H9 (cell line): ENCODE measurements at regions not wholly inside any gene's neighbourhood (a gene's known extent, or its start where the extent isn't known, plus 50 kb on each side); places are given as distances from the start of the nearest gene placed in this dataset.

ENCODE experiments used
- DNase-seq: peaks from one replicate; pipeline ENCODE4 v3.0.0-alpha.2; 2017
- H2AFZ ChIP-seq: one replicate; pipeline ENCODE4 v1.6.1; 2013; ENCODE audit warnings: mild to moderate bottlenecking, low read length, control low read depth, moderate library complexity
- H2AK5ac ChIP-seq: 2 replicates; pipeline ENCODE4 v1.6.1; 2013; ENCODE audit warnings: low read length, control low read depth, mixed read lengths; ENCODE audit not compliant: insufficient read length
- H2BK120ac ChIP-seq: one replicate; pipeline ENCODE4 v1.6.1; 2013; ENCODE audit warnings: low read depth, mild to moderate bottlenecking, low read length, control low read depth, inconsistent platforms; ENCODE audit not compliant: poor library complexity, severe bottlenecking
- H2BK12ac ChIP-seq: 2 replicates; pipeline ENCODE4 v1.6.1; 2013; ENCODE audit warnings: low read length, control low read depth, mixed read lengths, low read depth; ENCODE audit not compliant: insufficient read length
- H2BK15ac ChIP-seq: 2 replicates; pipeline ENCODE4 v1.6.1; 2013; ENCODE audit warnings: low read depth, low read length, control low read depth
- H2BK20ac ChIP-seq: one replicate; pipeline ENCODE4 v1.6.1; 2013; ENCODE audit warnings: low read depth, mild to moderate bottlenecking, low read length, control low read depth, inconsistent platforms; ENCODE audit not compliant: poor library complexity, severe bottlenecking
- H2BK5ac ChIP-seq: 2 replicates; pipeline ENCODE4 v1.6.1; 2013; ENCODE audit warnings: low read length, control low read depth, mixed read lengths; ENCODE audit not compliant: insufficient read length
- H3K14ac ChIP-seq: 2 replicates; pipeline ENCODE4 v1.6.1; 2013; ENCODE audit warnings: low read length, control low read depth; ENCODE audit not compliant: insufficient read depth
- H3K18ac ChIP-seq: 2 replicates; pipeline ENCODE4 v1.6.1; 2013; ENCODE audit warnings: low read depth, mild to moderate bottlenecking, mixed read lengths, low read length, control low read depth; ENCODE audit not compliant: insufficient read length
- H3K23ac ChIP-seq: 2 replicates; pipeline ENCODE4 v1.6.1; 2013; ENCODE audit warnings: low read length, control low read depth, mixed read lengths, low read depth; ENCODE audit not compliant: insufficient read length
- H3K23me2 ChIP-seq: 2 replicates; pipeline ENCODE4 v1.6.1; 2013; ENCODE audit warnings: low read depth, mild to moderate bottlenecking, mixed read lengths, low read length, control low read depth; ENCODE audit not compliant: insufficient read length, poor library complexity, severe bottlenecking
- H3K27ac ChIP-seq: 2 replicates; pipeline ENCODE4 v1.5.1; 2013; ENCODE audit warnings: low read length, control low read depth, mixed read lengths, low read depth; ENCODE audit not compliant: insufficient read length
- H3K27me3 ChIP-seq: 2 replicates; pipeline ENCODE4 v1.6.1; 2013; ENCODE audit warnings: low read length, control low read depth, inconsistent platforms; ENCODE audit not compliant: insufficient read depth
- H3K4ac ChIP-seq: 2 replicates; pipeline ENCODE4 v1.6.1; 2013; ENCODE audit warnings: low read depth, mild to moderate bottlenecking, control low read depth, inconsistent platforms, low read length, moderate library complexity
- H3K4me1 ChIP-seq: 2 replicates; pipeline ENCODE4 v1.6.1; 2013; ENCODE audit warnings: low read length, control low read depth, inconsistent platforms; ENCODE audit not compliant: insufficient read depth
- H3K4me2 ChIP-seq: 2 replicates; pipeline ENCODE4 v1.6.1; 2013; ENCODE audit warnings: low read length, control low read depth, mixed read lengths; ENCODE audit not compliant: insufficient read length, insufficient read depth
- H3K56ac ChIP-seq: 2 replicates; pipeline ENCODE4 v1.6.1; 2013; ENCODE audit warnings: low read depth, mild to moderate bottlenecking, mixed read lengths, low read length, control low read depth; ENCODE audit not compliant: insufficient read length
- H3K79me1 ChIP-seq: 2 replicates; pipeline ENCODE4 v1.6.1; 2013; ENCODE audit warnings: low read depth, mild to moderate bottlenecking, moderate library complexity, low read length, control low read depth, inconsistent platforms; ENCODE audit not compliant: insufficient read depth, poor library complexity, severe bottlenecking
- H3K79me2 ChIP-seq: 2 replicates; pipeline ENCODE4 v1.6.1; 2013; ENCODE audit warnings: low read length, control low read depth, inconsistent platforms; ENCODE audit not compliant: insufficient read depth
- H3K9ac ChIP-seq: 2 replicates; pipeline ENCODE4 v1.6.1; 2013; ENCODE audit warnings: low read length, control low read depth, mixed read lengths; ENCODE audit not compliant: insufficient read length; ENCODE audit errors: extremely low read depth
- H3K9me3 ChIP-seq: one replicate; pipeline ENCODE4 v1.6.1; 2013; ENCODE audit warnings: low read depth, low read length, inconsistent platforms; ENCODE audit not compliant: control insufficient read depth
- H3T11ph ChIP-seq: one replicate; pipeline ENCODE4 v1.6.1; 2013; ENCODE audit warnings: mild to moderate bottlenecking, low read length, control low read depth, inconsistent platforms
- H4K20me1 ChIP-seq: one replicate; pipeline ENCODE4 v1.6.1; 2013; ENCODE audit not compliant: control insufficient read depth, insufficient read length, insufficient read depth
- H4K5ac ChIP-seq: 2 replicates; pipeline ENCODE4 v1.6.1; 2013; ENCODE audit warnings: low read depth, mild to moderate bottlenecking, mixed read lengths, low read length, control low read depth; ENCODE audit not compliant: insufficient read length
- H4K8ac ChIP-seq: replicated peaks from 2 replicates; pipeline ENCODE4 v1.6.1; 2013; ENCODE audit warnings: low read length, control low read depth, mixed read lengths, low read depth; ENCODE audit not compliant: insufficient read length
- H4K91ac ChIP-seq: 2 replicates; pipeline ENCODE4 v1.6.1; 2013; ENCODE audit warnings: low read depth, mild to moderate bottlenecking, moderate library complexity, mixed read lengths, low read length, control low read depth; ENCODE audit not compliant: insufficient read length
- H3K27ac Mint-ChIP-seq, 3 experiments: 2 replicates in 2 of 3; 3 replicates in 1 of 3; pipeline ENCODE4 v1.8.0; 2020 to 2021; ENCODE audit warnings: mixed read lengths in 3 of 3, mild to moderate bottlenecking in 1 of 3, moderate library complexity in 1 of 3
- H3K27me3 Mint-ChIP-seq: 2 replicates; pipeline ENCODE4 v1.8.0; 2021; ENCODE audit warnings: low read depth, mild to moderate bottlenecking, moderate library complexity, mixed read lengths
- H3K36me3 Mint-ChIP-seq, 3 experiments: 2 replicates in 2 of 3; 3 replicates in 1 of 3; pipeline ENCODE4 v1.8.0; 2020 to 2021; ENCODE audit warnings: low read depth in 3 of 3, mixed read lengths in 3 of 3; ENCODE audit not compliant: insufficient read depth in 1 of 3
- H3K4me1 Mint-ChIP-seq, 2 experiments: 2 replicates each; pipeline ENCODE4 v1.8.0; 2020; ENCODE audit warnings: mixed read lengths in 2 of 2
- H3K4me3 Mint-ChIP-seq, 2 experiments: 2 replicates in 1 of 2; 3 replicates in 1 of 2; pipeline ENCODE4 v1.8.0; 2020 to 2021; ENCODE audit warnings: mild to moderate bottlenecking in 2 of 2, mixed read lengths in 2 of 2, moderate library complexity in 1 of 2
- H3K9me3 Mint-ChIP-seq, 2 experiments: 2 replicates in 1 of 2; 3 replicates in 1 of 2; pipeline ENCODE4 v1.8.0; 2020; ENCODE audit warnings: mild to moderate bottlenecking in 2 of 2, mixed read lengths in 2 of 2, moderate library complexity in 1 of 2
- CTCF ChIP-seq: fragments of 200-600 bp; sonication (generic); conservative IDR thresholded peaks from 3 replicates; pipeline ENCODE4 v1.8.0; 2021; ENCODE audit warnings: antibody characterized with exemption, mild to moderate bottlenecking
- WGBS: extraction: QIAGEN DNeasy Blood & Tissue Kit; methylation state at CpG from one replicate; pipeline ENCODE4 v1.1.7; 2013; ENCODE audit warnings: missing lambda C conversion rate, low lambda C conversion rate, mixed read lengths; ENCODE audit not compliant: insufficient read length; ENCODE audit errors: extremely low coverage; 5-methylcytosine and 5-hydroxymethylcytosine counted together

DNA sequence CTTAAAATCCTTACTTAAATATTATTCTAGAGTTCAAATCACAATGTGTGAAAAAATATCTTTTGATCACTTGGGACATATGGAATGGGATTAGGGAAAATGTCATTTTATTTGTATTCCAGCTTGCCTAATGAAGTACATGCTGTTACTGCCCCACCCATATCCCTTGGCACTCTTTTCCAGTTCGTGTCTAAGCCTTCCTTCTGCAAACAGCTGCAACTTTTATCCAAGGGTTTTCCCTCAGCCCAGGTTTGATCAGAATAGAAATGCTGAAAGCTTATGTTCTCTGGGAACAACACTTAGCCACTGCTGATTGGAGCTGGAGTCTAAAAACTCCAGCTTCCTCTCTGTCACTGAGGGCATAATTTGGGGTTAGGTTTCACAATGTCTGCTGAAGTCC, 214.1 kb upstream of the FAM3C start:
- Histone ChIP-seq H2BK120ac (no peak overlapping the region), H2BK12ac (no peak overlapping the region), H4K5ac (no peak overlapping the region), H2BK20ac (no peak overlapping the region), H4K91ac (no peak overlapping the region), H2BK15ac (no peak overlapping the region), H3K56ac (no peak overlapping the region), H3K4me1 (no peaks in the 10 kb centered on the region), H3K4me2 (no peak overlapping the region), H2BK5ac (no peak overlapping the region), H3K14ac (no peak overlapping the region), H3K18ac (no peak overlapping the region), H3K23me2 (no peaks in the 10 kb centered on the region), H3T11ph (no peak overlapping the region), H2AK5ac (no peak overlapping the region), H3K23ac (no peak overlapping the region), H3K79me1 (no peaks in the 10 kb centered on the region), H2AFZ (no peak overlapping the region), H3K9me3 (no peaks in the 10 kb centered on the region), H3K79me2 (no peaks in the 10 kb centered on the region), H4K8ac (no peak overlapping the region), H3K27me3 (no peaks in the 10 kb centered on the region; the same call in 1 of the 2 replicates), H3K9ac (no peak overlapping the region), H4K20me1 (no peaks in the 10 kb centered on the region), H3K4ac (no peak overlapping the region), H3K27ac (no peak overlapping the region)
- WGBS = no CpG with 5 or more reads among the region's 1 CpG
- no peak for TF ChIP-seq CTCF
- H3K36me3 Mint-ChIP-seq = no peaks in the 10 kb centered on the region
- H3K27ac Mint-ChIP-seq = no peak overlapping the region
- no peak for DNase-seq
- no peak overlapping the region for H3K4me3 Mint-ChIP-seq
- no peaks in the 10 kb centered on the region for H3K27me3 Mint-ChIP-seq
- H3K9me3 Mint-ChIP-seq = no peaks in the 10 kb centered on the region
- 0 out of 4 replicates have a peak, but pooled peaks cover 0 to 3% of the 10 kb centered on the region in 2 experiments for H3K4me1 Mint-ChIP-seq
